GM18873 (cell line): ENCODE measurements at regions not wholly inside any gene's neighbourhood (a gene's known extent, or its start where the extent isn't known, plus 50 kb on each side); places are given as distances from the start of the nearest gene placed in this dataset.
"Not testable (repeated sequence)": the region's sequence is repeated elsewhere in the genome, so short reads cannot be mapped to it uniquely, and the experiment has no call there.

Source experiments
- ATAC-seq: cut with Tn5 transposase; IDR thresholded peaks from one replicate; pipeline ENCODE4 v1.9.1; 2021; ENCODE audit warnings: mild to moderate bottlenecking, moderate library complexity, moderate number of reproducible peaks; ENCODE audit not compliant: unreplicated experiment, low FRiP score

- ATAC-seq = no peak
Observed at GRCh38 chr7:50251765-50252164, 52.8 kb upstream of the IKZF1 start.

GRCh38 chr7:50246551-50246950 lies 58.0 kb upstream of the IKZF1 start:
- ATAC-seq = no peak

- not testable (repeated sequence) for ATAC-seq
Observed at GRCh38 chr7:50242111-50242510, 62.4 kb upstream of the IKZF1 start.

- ATAC-seq = not testable (repeated sequence)
Observed at GRCh38 chr7:50240699-50241098, 63.8 kb upstream of the IKZF1 start.

GRCh38 chr7:50229964-50230363 lies 74.6 kb upstream of the IKZF1 start:
- ATAC-seq = no peak

GRCh38 chr7:50228148-50228547 lies 76.4 kb upstream of the IKZF1 start:
- ATAC-seq = no peak

GRCh38 chr7:50227726-50228125 lies 76.8 kb upstream of the IKZF1 start:
- ATAC-seq = no peak

- no peak for ATAC-seq
Observed at GRCh38 chr7:50226669-50227068, 77.8 kb upstream of the IKZF1 start.

GRCh38 chr7:50226145-50226544 lies 78.4 kb upstream of the IKZF1 start:
- ATAC-seq = no peak

GRCh38 chr7:50221433-50221832 lies 83.1 kb upstream of the IKZF1 start:
- no peak for ATAC-seq

- ATAC-seq = no peak
Observed at GRCh38 chr7:50221028-50221427, 83.5 kb upstream of the IKZF1 start.

- ATAC-seq = no peak
Observed at GRCh38 chr7:50220273-50220672, 84.2 kb upstream of the IKZF1 start.

- ATAC-seq = no peak
Observed at GRCh38 chr7:50217821-50218281, 86.7 kb upstream of the IKZF1 start.

- ATAC-seq = no peak
Observed at GRCh38 chr7:50217401-50217800, 87.1 kb upstream of the IKZF1 start.

GRCh38 chr7:50216626-50217025 lies 87.9 kb upstream of the IKZF1 start:
- ATAC-seq = no peak

- ATAC-seq = no peak
Observed at GRCh38 chr7:50214771-50215170, 89.7 kb upstream of the IKZF1 start.

- ATAC-seq = no peak
Observed at GRCh38 chr7:50214126-50214670, 90.3 kb upstream of the IKZF1 start.

- ATAC-seq = no peak
Observed at GRCh38 chr7:50213622-50214017, 90.9 kb upstream of the IKZF1 start.

GRCh38 chr7:50212666-50213621 lies 91.6 kb upstream of the IKZF1 start:
- ATAC-seq = no peak

GRCh38 chr7:50212016-50212325 lies 92.5 kb upstream of the IKZF1 start:
- ATAC-seq = no peak

- no peak for ATAC-seq
Observed at GRCh38 chr7:50211130-50212015, 93.1 kb upstream of the IKZF1 start.
